Endothelial cell of umbilical vein (primary cell): ENCODE measurements at regions not wholly inside any gene's neighbourhood (a gene's known extent, or its start where the extent isn't known, plus 50 kb on each side); places are given as distances from the start of the nearest gene placed in this dataset.

Experiments
- BruUV-seq: library from RNA; stranded (reverse); fragments of 400-500 nt; replicated peaks from 2 replicates; lab custom pipeline; 2021; lab: Mats Ljungman, UMichigan
- CTCF ChIA-PET: fragments of 300-600, 350-600 bp; sonication (Branson Sonifier 250); formaldehyde crosslinking; loops from one replicate; lab custom pipeline; 2021; ENCODE audit warnings: antibody characterized with exemption, inconsistent platforms; lab: Charles Lee
- POLR2A ChIA-PET: fragments of 300-600, 350-600 bp; sonication (Branson Sonifier 250); formaldehyde crosslinking; loops from one replicate; lab custom pipeline; 2021; ENCODE audit warnings: antibody characterized with exemption, inconsistent platforms; lab: Charles Lee
- DNase-seq: peaks from one replicate; pipeline ENCODE4 v3.0.0-alpha.2; 2011; ENCODE audit warnings: low read depth, low spot score
- FAIRE-seq: peaks from 2 replicates; lab custom pipeline; 2011; peaks lifted over from hg19 to GRCh38; lab: Jason Lieb, UNC
- H2AFZ ChIP-seq: 2 replicates; pipeline ENCODE4 v1.6.0; 2012; ENCODE audit warnings: low read depth, low read length, control low read depth, inconsistent platforms
- H3K27ac ChIP-seq: 2 replicates; pipeline ENCODE4 v1.5.1; 2011; ENCODE audit warnings: low read depth, mild to moderate bottlenecking, control low read depth, low read length, moderate library complexity; ENCODE audit not compliant: insufficient read depth
- H3K27me3 ChIP-seq, 2 experiments: 2 replicates each; pipeline versions ENCODE4 v1.6.0 to v1.6.1; 2011; ENCODE audit warnings: low read length in 2 of 2, mixed read lengths in 1 of 2; ENCODE audit not compliant: control insufficient read depth in 2 of 2, insufficient read depth in 2 of 2
- H3K36me3 ChIP-seq, 2 experiments: 2 replicates in 1 of 2; 3 replicates in 1 of 2; pipeline ENCODE4 v1.5.1; 2011; ENCODE audit warnings: low read length in 2 of 2, mild to moderate bottlenecking in 1 of 2, moderate library complexity in 1 of 2; ENCODE audit not compliant: control insufficient read depth in 2 of 2, insufficient read depth in 2 of 2; ENCODE audit errors: extremely low read depth in 1 of 2
- H3K4me1 ChIP-seq: 3 replicates; pipeline ENCODE4 v1.5.1; 2011; ENCODE audit warnings: mild to moderate bottlenecking, low read length; ENCODE audit not compliant: control insufficient read depth, insufficient read depth; ENCODE audit errors: extremely low read depth
- H3K4me2 ChIP-seq: 2 replicates; pipeline ENCODE4 v1.6.1; 2011; ENCODE audit warnings: low read length, control low read depth, mixed read lengths; ENCODE audit not compliant: insufficient read depth
- H3K4me3 ChIP-seq, 3 experiments: fragments of 200-600 bp in 1 of 3; sonication (generic), shearing (Covaris generic) in 1 of 3; replicated peaks in 1 of 3; 2 replicates each; pipeline ENCODE4 v1.5.1; 2011 to 2016; ENCODE audit warnings: control low read depth in 3 of 3, low read length in 3 of 3, mild to moderate bottlenecking in 2 of 3, inconsistent platforms in 1 of 3, low read depth in 1 of 3, moderate library complexity in 1 of 3; ENCODE audit not compliant: insufficient read depth in 1 of 3
- H3K79me2 ChIP-seq: 2 replicates; pipeline ENCODE4 v1.6.0; 2012; ENCODE audit warnings: low read length, inconsistent platforms; ENCODE audit not compliant: control insufficient read depth, insufficient read depth
- H3K9ac ChIP-seq: replicated peaks from 2 replicates; pipeline ENCODE3; 2011; ENCODE audit warnings: low read length, control low read depth; ENCODE audit not compliant: insufficient read depth; ENCODE audit errors: extremely low read depth
- H3K9me1 ChIP-seq: replicated peaks from 3 replicates; pipeline ENCODE4 v1.6.0; 2011; ENCODE audit warnings: mild to moderate bottlenecking, low read length; ENCODE audit not compliant: control insufficient read depth, insufficient read depth; ENCODE audit errors: extremely low read depth
- H3K9me3 ChIP-seq: replicated peaks from 2 replicates; pipeline ENCODE4 v1.5.1; 2012; ENCODE audit warnings: low read length, inconsistent platforms; ENCODE audit not compliant: control insufficient read depth, insufficient read depth
- H4K20me1 ChIP-seq: replicated peaks from 2 replicates; pipeline ENCODE3; 2011; ENCODE audit warnings: mild to moderate bottlenecking, low read length; ENCODE audit not compliant: control insufficient read depth, insufficient read depth; ENCODE audit errors: extremely low read depth
- EZH2 ChIP-seq: IDR thresholded peaks from 2 replicates; pipeline ENCODE4 v1.6.1; 2012; ENCODE audit warnings: borderline replicate concordance, low read depth, mild to moderate bottlenecking, moderate library complexity, low read length, inconsistent platforms; ENCODE audit not compliant: severe bottlenecking
- FOS ChIP-seq: IDR thresholded peaks from 2 replicates; pipeline ENCODE4 v1.6.1; 2011; ENCODE audit warnings: mild to moderate bottlenecking, low read length, moderate library complexity, borderline replicate concordance; ENCODE audit not compliant: insufficient read depth
- GATA2 ChIP-seq: IDR thresholded peaks from 2 replicates; pipeline ENCODE4 v1.7.0; 2011; ENCODE audit warnings: low read depth, mild to moderate bottlenecking, moderate library complexity, mixed read lengths, low read length; ENCODE audit not compliant: insufficient read length, insufficient read depth
- JUN ChIP-seq: IDR thresholded peaks from 2 replicates; pipeline ENCODE4 v1.6.1; 2011; ENCODE audit warnings: borderline replicate concordance, low read depth; ENCODE audit not compliant: insufficient read length, insufficient read depth
- MYC ChIP-seq: IDR thresholded peaks from one replicate; pipeline ENCODE4 v1.6.1; 2011; ENCODE audit warnings: mild to moderate bottlenecking, low read depth, low read length
- POLR2A ChIP-seq: IDR thresholded peaks from 2 replicates; pipeline ENCODE4 v1.6.1; 2012; ENCODE audit warnings: low read depth, mild to moderate bottlenecking, control low read depth, low read length
- POLR2AphosphoS5 ChIP-seq: IDR thresholded peaks from 2 replicates; pipeline ENCODE4 v1.6.1; 2012; ENCODE audit warnings: low read depth, mild to moderate bottlenecking, control low read depth, low read length, moderate library complexity; ENCODE audit not compliant: insufficient read depth
- dilution Hi-C: fragments of 300-500 bp; cut with MboI; formaldehyde crosslinking; loops from one replicate; pipeline ENCODE4 v1.15.0; 2019; ENCODE audit warnings: low sequenced_read_pairs; ENCODE audit not compliant: extremely low pct_ligation_motif_present
- intact Hi-C: fragments of 100-400 bp; cut with micrococcal nuclease; formaldehyde crosslinking; loops from one replicate; pipeline ENCODE4 v1.10.0; 2022
- TF ChIP-seq, protein P1 (sequence below), 2 donors: IDR thresholded peaks; 1 replicate in 1 of 2; 2 replicates in 1 of 2; pipeline ENCODE4 v1.5.1; 2011; ENCODE audit warnings: low read length in 2 of 2, mild to moderate bottlenecking in 2 of 2, moderate library complexity in 2 of 2, control low read depth in 1 of 2, inconsistent platforms in 1 of 2, low read depth in 1 of 2; ENCODE audit not compliant: insufficient read depth in 1 of 2; ENCODE audit errors: extremely low read depth in 1 of 2
- TF ChIP-seq, protein P2 (sequence below): IDR thresholded peaks from 2 replicates; pipeline ENCODE4 v1.6.1; 2011; ENCODE audit not compliant: insufficient read depth, insufficient read length

DNA sequence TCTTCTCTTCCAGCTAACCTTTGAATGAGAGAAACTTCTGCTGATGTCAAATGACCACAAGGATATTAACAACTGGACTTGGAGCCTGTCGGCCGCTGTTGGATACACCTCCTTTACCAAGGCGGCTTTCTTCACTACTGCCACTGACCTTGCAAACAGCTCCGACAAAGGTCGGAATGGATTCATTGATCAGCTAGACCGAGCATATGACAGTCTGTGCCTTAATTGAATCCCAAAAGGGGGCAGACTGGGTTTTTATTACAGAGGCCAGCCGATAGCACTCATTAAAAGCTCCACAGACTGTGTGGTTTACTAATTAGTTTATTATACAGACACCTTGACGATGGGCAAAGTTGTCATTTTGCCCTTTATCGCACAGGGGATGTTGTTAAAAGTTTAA is 394.5 kb downstream of the RERGL start:
- no peaks in the 10 kb centered on the region for H3K9me3 ChIP-seq

More for the DNA sequence above, 394.5 kb downstream of the RERGL start:
- POLR2A ChIA-PET: no interaction called here
- H4K20me1 ChIP-seq: no peaks in the 10 kb centered on the region
- H3K4me1 ChIP-seq: no peaks in the 10 kb centered on the region
- no peak overlapping the region for H3K27ac ChIP-seq
- intact Hi-C loops (no loop called here), dilution Hi-C loops (no loop called here)
- H3K27me3 ChIP-seq: no peaks in the 10 kb centered on the region
- no peaks in the 10 kb centered on the region for H3K9me1 ChIP-seq
- no peak for DNase-seq
- no peak overlapping the region for H2AFZ ChIP-seq
- no TSS peak for BruUV-seq
- H3K4me2 ChIP-seq: no peak overlapping the region
- no peak overlapping the region for H3K9ac ChIP-seq
- no peaks in the 10 kb centered on the region for H3K79me2 ChIP-seq
- CTCF ChIA-PET: no interaction called here
- no peak for TF ChIP-seq JUN
- TF ChIP-seq EZH2: no peak
- no peak for TF ChIP-seq FOS
- TF ChIP-seq, protein P1, sequence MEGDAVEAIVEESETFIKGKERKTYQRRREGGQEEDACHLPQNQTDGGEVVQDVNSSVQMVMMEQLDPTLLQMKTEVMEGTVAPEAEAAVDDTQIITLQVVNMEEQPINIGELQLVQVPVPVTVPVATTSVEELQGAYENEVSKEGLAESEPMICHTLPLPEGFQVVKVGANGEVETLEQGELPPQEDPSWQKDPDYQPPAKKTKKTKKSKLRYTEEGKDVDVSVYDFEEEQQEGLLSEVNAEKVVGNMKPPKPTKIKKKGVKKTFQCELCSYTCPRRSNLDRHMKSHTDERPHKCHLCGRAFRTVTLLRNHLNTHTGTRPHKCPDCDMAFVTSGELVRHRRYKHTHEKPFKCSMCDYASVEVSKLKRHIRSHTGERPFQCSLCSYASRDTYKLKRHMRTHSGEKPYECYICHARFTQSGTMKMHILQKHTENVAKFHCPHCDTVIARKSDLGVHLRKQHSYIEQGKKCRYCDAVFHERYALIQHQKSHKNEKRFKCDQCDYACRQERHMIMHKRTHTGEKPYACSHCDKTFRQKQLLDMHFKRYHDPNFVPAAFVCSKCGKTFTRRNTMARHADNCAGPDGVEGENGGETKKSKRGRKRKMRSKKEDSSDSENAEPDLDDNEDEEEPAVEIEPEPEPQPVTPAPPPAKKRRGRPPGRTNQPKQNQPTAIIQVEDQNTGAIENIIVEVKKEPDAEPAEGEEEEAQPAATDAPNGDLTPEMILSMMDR (IDR thresholded peaks at IDR 0.05; ENCODE audit: extremely low read depth in 1 of 2, insufficient read depth in 1 of 2, low read depth in 1 of 2, low read length in 2 of 2): no peak
- no peak for TF ChIP-seq POLR2AphosphoS5
- TF ChIP-seq, protein P2, sequence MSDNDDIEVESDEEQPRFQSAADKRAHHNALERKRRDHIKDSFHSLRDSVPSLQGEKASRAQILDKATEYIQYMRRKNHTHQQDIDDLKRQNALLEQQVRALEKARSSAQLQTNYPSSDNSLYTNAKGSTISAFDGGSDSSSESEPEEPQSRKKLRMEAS: no peak
- TF ChIP-seq POLR2A: no peak
- TF ChIP-seq GATA2: no peak
- TF ChIP-seq MYC: no peak
- FAIRE-seq: no peak
- no peaks in the 10 kb centered on the region for H3K36me3 ChIP-seq
- no peak overlapping the region for H3K4me3 ChIP-seq
